Stimulated activated CD8-positive, alpha-beta memory T cell treated with anti-CD3 and anti-CD28 coated beads, Interleukin-4, amount 100 ng/mL, for 48 hours (primary cell): ENCODE measurements at regions not wholly inside any gene's neighbourhood (a gene's known extent, or its start where the extent isn't known, plus 50 kb on each side); places are given as distances from the start of the nearest gene placed in this dataset.

ENCODE experiments used
- DNase-seq: peaks from one replicate; pipeline ENCODE4 v3.0.0-alpha.2; 2020

GRCh38 chr4:137614491-137614890, 82.2 kb upstream of the PCDH18 start:
- no peak for DNase-seq

- no peak for DNase-seq
These were observed 79.9 kb upstream of the PCDH18 start for GRCh38 chr4:137611998-137612700.

GRCh38 chr4:137610960-137611359, 78.7 kb upstream of the PCDH18 start:
- no peak for DNase-seq

GRCh38 chr4:137609718-137610430, 77.6 kb upstream of the PCDH18 start:
- no peak for DNase-seq

- DNase-seq, result no peak
These were observed 75.8 kb upstream of the PCDH18 start for GRCh38 chr4:137608085-137608484.

- no peak for DNase-seq
These were observed 70.1 kb upstream of the PCDH18 start for GRCh38 chr4:137602436-137602835.

- no peak for DNase-seq
These were observed 69.6 kb upstream of the PCDH18 start for GRCh38 chr4:137601934-137602333.

GRCh38 chr4:137599734-137600133, 67.4 kb upstream of the PCDH18 start:
- DNase-seq, result no peak

- DNase-seq, result no peak
These were observed 65.6 kb upstream of the PCDH18 start for GRCh38 chr4:137597752-137598430.

GRCh38 chr4:137587796-137588195, 55.5 kb upstream of the PCDH18 start:
- no peak for DNase-seq

GRCh38 chr4:137583671-137584070, 51.4 kb upstream of the PCDH18 start:
- no peak for DNase-seq
